ENCODE measurements at regions not wholly inside any gene's neighbourhood (a gene's known extent, or its start where the extent isn't known, plus 50 kb on each side); places are given as distances from the start of the nearest gene placed in this dataset.

GRCh38 chr5:17690473-17690872 lies 56.2 kb downstream of the TAF11L14 start:
- no peak for DNase-seq (ENCODE audit: low read depth in 4 of 4, low spot score in 3 of 4)

DNA sequence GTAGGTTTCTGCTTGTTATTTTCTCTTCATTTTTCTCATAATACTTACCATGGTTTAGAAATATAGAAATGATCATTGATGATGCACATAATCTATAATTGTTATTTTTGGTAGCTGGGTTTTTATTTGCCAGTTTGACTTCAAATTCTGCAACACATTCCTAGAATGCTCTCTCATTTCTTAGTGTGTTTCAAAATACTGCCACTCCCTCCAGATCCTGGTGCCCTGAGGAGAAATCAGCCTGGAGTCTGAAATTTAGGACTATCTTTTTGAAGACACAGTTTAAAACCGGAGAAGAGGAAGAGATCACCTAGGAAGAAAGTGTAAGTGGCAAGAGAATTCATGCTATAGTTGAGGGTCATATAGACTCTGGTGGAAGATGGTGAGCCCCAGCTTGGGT lies 57.5 kb downstream of the TAF11L14 start:
- no peak for DNase-seq (ENCODE audit: low read depth in 4 of 4, low spot score in 3 of 4)

DNA sequence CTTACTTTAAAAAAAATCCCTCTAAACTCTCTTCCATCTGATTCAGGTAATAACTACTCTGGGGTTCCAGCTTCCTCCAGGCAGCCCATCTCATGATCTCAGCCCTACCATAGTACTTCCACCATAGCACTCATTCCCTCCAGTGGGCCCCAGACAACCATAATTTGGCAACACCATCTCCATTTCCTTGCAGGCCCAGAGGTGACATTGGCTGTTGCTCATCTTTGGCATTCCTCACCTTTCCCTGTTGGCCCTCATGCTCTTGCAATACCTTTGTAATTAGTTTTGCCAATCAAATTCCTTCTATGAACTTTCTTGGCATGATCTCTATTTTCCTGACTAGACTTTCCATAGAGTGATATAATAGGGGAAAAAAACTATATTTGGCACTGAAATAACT lies 60.1 kb downstream of the TAF11L14 start:
- DNase-seq (ENCODE audit: low read depth in 4 of 4, low spot score in 3 of 4) = no peak

GRCh38 chr5:17694914-17695313 lies 60.7 kb downstream of the TAF11L14 start:
- no peak for DNase-seq (ENCODE audit: low read depth in 4 of 4, low spot score in 3 of 4)

- DNase-seq (ENCODE audit: low read depth in 4 of 4, low spot score in 3 of 4) = no peak
Observed at GRCh38 chr5:17696627-17697026, 62.4 kb downstream of the TAF11L14 start.

GRCh38 chr5:17697671-17698070 lies 63.4 kb downstream of the TAF11L14 start:
- no peak for DNase-seq (ENCODE audit: low read depth in 4 of 4, low spot score in 3 of 4)

- DNase-seq (ENCODE audit: low read depth in 4 of 4, low spot score in 3 of 4) = no peak
Observed at GRCh38 chr5:17709011-17709710, 74.9 kb downstream of the TAF11L14 start.

GRCh38 chr5:17713301-17713700 lies 79.0 kb downstream of the TAF11L14 start:
- no peak for DNase-seq (ENCODE audit: low read depth in 4 of 4, low spot score in 3 of 4)

DNA sequence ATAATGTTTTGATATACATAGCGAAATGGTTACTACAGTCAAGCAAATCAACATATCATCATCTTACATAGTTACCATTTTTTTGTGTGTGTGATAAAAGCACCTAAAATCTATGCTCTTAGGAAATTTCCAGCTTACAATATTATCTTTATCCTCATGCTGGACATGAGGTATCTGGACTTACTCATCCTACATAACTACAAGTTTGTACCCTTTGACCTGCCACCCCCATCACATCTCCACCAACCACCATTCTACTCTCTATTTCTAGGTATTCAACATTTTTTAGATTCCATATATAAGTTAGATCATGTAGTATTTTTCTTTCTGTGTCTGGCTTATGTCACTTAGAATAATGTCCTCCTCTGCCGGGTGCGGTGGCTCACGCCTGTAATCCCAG lies 79.9 kb downstream of the TAF11L14 start:
- DNase-seq (ENCODE audit: low read depth in 4 of 4, low spot score in 3 of 4) = no peak

DNA sequence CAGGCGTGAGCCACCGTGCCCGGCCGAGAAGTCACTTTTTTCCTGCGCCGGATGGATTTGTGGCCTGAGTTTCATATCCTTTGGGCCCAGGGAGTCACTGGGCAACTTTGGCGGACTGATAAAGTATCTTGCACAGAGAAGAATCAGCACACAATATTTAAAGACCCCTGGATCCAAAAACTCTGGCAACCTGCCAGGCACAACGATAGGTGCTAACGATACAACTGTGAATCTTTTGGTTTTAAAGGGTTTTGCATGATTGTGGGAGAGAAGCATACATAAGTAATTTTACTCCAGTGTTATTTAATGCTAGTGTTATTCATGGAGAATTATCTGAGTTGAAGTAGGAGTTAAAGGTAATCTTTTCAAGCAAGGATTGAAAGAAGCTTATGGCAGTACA lies 85.3 kb downstream of the TAF11L14 start:
- DNase-seq (ENCODE audit: low read depth in 4 of 4, low spot score in 3 of 4) = no peak

- DNase-seq (ENCODE audit: low read depth in 4 of 4, low spot score in 3 of 4) = no peak
Observed at GRCh38 chr5:17720071-17720470, 85.8 kb downstream of the TAF11L14 start.

DNA sequence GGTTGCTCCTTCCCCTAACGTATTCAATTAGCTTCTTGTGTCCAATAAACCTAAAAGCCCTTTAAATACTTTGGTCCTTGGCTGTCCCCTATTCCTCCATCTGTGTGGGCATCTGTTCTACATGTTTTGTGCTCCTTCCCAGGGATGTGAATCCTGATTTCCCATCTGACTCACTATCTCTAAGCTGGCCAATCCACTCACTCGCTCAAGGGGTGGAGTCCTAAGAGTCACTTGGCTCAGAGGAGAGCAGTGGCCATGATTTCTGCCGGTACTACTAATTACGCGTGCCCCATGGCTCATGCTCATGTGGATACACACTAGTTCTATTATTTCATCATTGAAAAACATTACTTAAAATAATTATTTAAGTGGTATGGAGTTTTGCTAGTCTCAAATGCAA lies 89.6 kb downstream of the TAF11L14 start:
- DNase-seq (ENCODE audit: low read depth in 4 of 4, low spot score in 3 of 4) = no peak

DNA sequence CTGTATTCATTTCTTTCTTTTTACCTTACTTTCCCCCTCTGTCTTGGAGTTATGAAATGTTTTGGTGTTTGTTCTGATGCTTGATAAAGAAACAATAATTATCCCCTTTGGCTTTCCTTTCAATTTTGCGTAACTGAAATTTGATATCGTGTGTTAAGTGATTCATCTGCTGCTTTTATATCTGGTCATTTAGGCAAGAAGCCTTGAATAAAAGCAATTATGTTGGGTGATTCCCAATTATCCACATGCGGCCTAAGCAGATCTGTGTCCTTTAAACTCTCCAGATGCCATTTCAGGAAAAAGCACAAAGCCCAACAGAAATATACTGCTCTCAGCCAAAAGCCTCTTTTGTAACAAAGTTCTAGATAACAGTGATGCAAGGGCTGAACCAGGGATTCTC lies 92.8 kb downstream of the TAF11L14 start:
- DNase-seq (ENCODE audit: low read depth in 4 of 4, low spot score in 3 of 4) = no peak

GRCh38 chr5:17730421-17730820 lies 96.2 kb downstream of the TAF11L14 start:
- DNase-seq (ENCODE audit: low read depth in 4 of 4, low spot score in 3 of 4) = no peak

GRCh38 chr5:17732351-17732923 lies 98.2 kb downstream of the TAF11L14 start:
- no peak for DNase-seq (ENCODE audit: low read depth in 4 of 4, low spot score in 3 of 4)

DNA sequence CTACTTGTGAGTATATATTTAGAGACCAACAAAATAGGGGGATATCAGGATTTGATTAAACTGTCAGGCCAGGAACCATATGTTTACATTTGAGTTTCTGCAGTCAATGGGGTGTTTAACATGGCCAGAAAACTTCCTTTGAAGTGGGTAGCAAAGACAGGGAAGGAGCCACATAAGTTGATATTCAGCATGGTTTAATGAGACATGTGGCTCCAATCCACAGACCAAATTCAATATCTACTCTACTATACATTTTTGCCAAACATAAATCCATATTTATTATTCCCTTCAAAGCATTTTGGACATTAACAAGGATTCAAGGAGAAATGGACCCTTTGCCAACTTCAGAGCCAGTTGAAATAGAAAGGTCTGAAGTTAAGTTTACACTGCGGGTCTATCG lies 99.8 kb downstream of the TAF11L14 start:
- DNase-seq (ENCODE audit: low read depth in 4 of 4, low spot score in 3 of 4) = no peak

DNA sequence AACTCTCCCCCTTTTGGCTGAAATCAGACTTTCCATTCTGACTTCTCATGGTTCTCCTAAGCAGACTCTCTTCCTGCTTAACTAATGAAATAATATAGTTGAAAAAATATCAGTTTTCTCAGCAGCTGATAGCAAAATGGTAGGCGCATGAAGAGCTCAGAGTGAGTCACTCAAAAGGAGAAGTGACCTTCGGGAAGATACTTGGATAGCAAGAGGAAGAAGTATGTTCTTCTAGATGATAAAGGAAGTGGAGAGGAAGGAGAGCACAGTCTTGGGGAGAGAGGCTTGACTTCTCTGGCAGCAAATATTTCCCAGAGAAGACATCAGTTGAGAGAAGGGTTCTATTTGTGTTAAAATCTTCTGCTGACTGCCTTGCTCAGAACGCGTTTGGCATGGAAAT lies 101.5 kb downstream of the TAF11L14 start:
- DNase-seq (ENCODE audit: low read depth in 4 of 4, low spot score in 3 of 4) = no peak

DNA sequence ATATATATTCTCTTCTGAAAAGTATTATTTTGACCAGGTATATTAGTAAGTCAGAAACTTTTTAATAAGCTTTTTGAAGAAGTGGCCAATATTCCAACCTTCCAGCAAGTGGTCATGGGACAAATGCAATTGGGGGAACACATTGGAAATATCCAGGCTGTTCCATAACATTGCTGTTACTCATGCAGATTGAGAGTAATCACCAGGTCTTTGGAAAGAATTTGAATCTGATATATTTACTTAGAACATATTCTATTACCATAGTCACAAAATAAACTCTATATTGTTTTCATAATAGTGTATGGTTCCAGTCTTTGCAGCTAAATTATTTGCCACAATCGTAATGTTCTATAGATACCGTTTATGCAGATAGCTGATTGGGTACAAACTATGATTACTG lies 102.8 kb downstream of the TAF11L14 start:
- no peak for DNase-seq (ENCODE audit: low read depth in 4 of 4, low spot score in 3 of 4)

DNA sequence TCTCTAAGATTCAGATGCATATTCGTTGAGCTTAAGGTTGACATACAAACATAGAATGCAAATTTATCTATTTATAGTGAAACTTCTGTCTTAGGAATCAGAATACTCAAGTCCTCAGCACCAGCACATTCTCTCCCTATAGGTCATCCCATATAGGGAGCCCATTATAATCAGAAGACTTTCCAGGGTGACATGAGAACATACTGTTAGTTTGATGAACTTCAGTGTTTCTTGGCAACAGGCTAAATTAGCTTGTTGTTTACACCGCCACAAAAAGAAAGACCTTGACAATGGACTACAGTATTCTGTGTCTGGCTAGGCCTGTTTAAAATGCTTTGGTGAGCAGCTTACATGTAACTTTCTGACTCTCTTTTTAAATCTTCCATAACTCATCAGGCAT lies 104.2 kb downstream of the TAF11L14 start:
- DNase-seq (ENCODE audit: low read depth in 4 of 4, low spot score in 3 of 4) = no peak

GRCh38 chr5:17743580-17744435 lies 109.5 kb downstream of the TAF11L14 start:
- DNase-seq (ENCODE audit: low read depth in 4 of 4, low spot score in 3 of 4) = no peak

DNA sequence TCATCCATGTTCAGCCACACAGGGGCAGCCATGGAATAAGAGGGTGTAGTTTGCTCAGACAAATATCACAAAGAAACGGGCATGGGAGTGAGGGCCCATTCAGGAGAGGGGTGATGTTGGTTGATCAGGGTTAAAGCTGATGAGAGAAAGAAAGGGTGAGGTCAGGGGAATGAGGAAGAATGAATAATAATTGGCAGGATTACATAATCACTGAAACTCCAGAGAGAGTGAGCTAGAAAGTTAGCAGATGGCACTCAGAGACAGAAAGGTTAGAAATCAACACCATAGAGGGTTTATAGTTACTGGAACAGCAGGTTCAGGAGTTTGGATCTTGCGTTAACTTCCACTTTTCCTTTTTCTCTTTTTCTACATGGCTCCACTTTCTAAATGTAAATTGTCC lies 113.9 kb downstream of the TAF11L14 start:
- DNase-seq (ENCODE audit: low read depth in 4 of 4, low spot score in 3 of 4) = no peak

GRCh38 chr5:17748941-17749340 lies 114.7 kb downstream of the TAF11L14 start:
- DNase-seq (ENCODE audit: low read depth in 4 of 4, low spot score in 3 of 4) = no peak
